Thyroid gland (tissue), 4 donors: ENCODE measurements at regions not wholly inside any gene's neighbourhood (a gene's known extent, or its start where the extent isn't known, plus 50 kb on each side); places are given as distances from the start of the nearest gene placed in this dataset.

Source experiments
- DNase-seq, 2 donors: peaks; one replicate each; pipeline ENCODE4 v3.0.0-alpha.2; 2019
- H3K27ac ChIP-seq, 3 donors: fragments of 200-600 bp; sonication (generic); 1 replicate in 2 of 3; 2 replicates in 1 of 3; pipeline ENCODE4 v1.5.1; 2016 to 2019; ENCODE audit warnings: mild to moderate bottlenecking in 1 of 3, moderate library complexity in 1 of 3
- H3K27me3 ChIP-seq: fragments of 200-600 bp; sonication (generic); one replicate; pipeline ENCODE4 v1.5.1; 2019
- H3K36me3 ChIP-seq, 2 donors: fragments of 200-600 bp; sonication (generic); one replicate each; pipeline ENCODE4 v1.5.1; 2016 to 2019
- H3K4me1 ChIP-seq, 2 donors: fragments of 200-600 bp; sonication (generic); one replicate each; pipeline ENCODE4 v1.5.1; 2017 to 2019
- H3K4me3 ChIP-seq, 3 donors: fragments of 200-600 bp; sonication (generic); replicated peaks in 1 of 3; 1 replicate in 2 of 3; 2 replicates in 1 of 3; pipeline ENCODE4 v1.5.1; 2016; ENCODE audit warnings: mild to moderate bottlenecking in 1 of 3
- H3K9me3 ChIP-seq: fragments of 200-600 bp; sonication (generic); one replicate; pipeline ENCODE4 v1.5.1; 2017
- POLR2A ChIP-seq, 2 donors: fragments of 450-650 bp; IDR thresholded peaks; one replicate each; pipeline ENCODE4 v1.6.1; 2017; ENCODE audit warnings: antibody characterized with exemption in 2 of 2, mild to moderate bottlenecking in 2 of 2, moderate library complexity in 1 of 2
- WGBS, 2 donors: methylation state at CpG; one replicate each; pipeline ENCODE4 v1.1.5; 2017; 5-methylcytosine and 5-hydroxymethylcytosine counted together
- intact Hi-C: fragments of 100-400 bp; cut with DNase I; formaldehyde crosslinking; loops from one replicate; pipeline ENCODE4 v1.15.1; 2023
- TF ChIP-seq, protein P1 (sequence below), 6 experiments: fragments of 200-600 bp in 3 of 6; fragments of 450-650 bp in 3 of 6; sonication (generic) in 3 of 6; IDR thresholded peaks; one replicate each; pipeline ENCODE4 v1.5.1; 2016 to 2019; ENCODE audit warnings: antibody characterized with exemption in 6 of 6, mild to moderate bottlenecking in 2 of 6, inconsistent platforms in 1 of 6, moderate library complexity in 1 of 6

DNA sequence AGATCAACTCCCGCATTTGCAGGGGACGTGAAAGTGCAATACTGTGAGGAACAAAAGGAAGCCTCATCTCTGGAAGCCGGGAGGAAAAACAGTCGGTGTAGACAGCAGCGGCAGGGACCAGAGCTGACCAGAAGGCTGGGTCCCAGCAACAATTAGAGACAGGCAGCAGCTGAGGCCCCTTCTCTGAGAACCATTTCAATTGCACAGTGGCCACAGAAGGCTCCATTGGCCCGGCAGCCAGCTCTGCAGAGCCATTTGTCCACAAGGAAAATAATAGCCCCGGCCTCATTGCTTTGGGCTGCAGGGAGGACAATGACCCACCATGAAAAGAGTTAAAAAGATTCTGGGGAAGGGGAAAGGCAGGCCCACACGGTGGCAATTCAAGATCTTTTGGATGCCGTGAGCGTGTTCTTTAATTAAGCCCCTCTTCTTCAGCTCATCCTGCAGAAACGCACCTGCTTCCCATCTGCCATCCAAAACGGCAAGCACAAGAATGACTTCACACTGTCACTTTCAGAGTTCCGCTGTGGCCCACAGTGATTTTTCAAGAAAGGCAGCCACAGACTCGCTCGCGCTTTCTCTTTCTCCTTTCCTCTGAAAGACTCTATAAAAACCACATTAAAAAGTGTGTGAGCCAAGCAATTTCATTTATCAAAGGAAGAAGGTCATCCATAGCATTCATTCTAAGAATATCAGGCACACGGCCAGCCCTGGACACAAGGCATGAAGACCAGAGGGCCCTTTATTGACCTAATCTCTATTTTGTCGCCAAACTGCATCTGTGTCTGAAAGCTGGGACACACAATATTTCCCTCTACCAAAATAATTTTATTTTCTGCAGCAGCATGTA, 293.6 kb downstream of the SOX11 start:
- Histone ChIP-seq H3K36me3 (no peaks in the 10 kb centered on the region), H3K27ac (no peak overlapping the region), H3K9me3 (no peaks in the 10 kb centered on the region), H3K27me3 (no peaks in the 10 kb centered on the region), H3K4me1 (peaks cover 2 to 8% of the 10 kb centered on the region in 2 donors), H3K4me3 (no peak overlapping the region)
- TF ChIP-seq, protein P1, sequence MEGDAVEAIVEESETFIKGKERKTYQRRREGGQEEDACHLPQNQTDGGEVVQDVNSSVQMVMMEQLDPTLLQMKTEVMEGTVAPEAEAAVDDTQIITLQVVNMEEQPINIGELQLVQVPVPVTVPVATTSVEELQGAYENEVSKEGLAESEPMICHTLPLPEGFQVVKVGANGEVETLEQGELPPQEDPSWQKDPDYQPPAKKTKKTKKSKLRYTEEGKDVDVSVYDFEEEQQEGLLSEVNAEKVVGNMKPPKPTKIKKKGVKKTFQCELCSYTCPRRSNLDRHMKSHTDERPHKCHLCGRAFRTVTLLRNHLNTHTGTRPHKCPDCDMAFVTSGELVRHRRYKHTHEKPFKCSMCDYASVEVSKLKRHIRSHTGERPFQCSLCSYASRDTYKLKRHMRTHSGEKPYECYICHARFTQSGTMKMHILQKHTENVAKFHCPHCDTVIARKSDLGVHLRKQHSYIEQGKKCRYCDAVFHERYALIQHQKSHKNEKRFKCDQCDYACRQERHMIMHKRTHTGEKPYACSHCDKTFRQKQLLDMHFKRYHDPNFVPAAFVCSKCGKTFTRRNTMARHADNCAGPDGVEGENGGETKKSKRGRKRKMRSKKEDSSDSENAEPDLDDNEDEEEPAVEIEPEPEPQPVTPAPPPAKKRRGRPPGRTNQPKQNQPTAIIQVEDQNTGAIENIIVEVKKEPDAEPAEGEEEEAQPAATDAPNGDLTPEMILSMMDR (IDR thresholded peaks at IDR 0.05): no peak
- TF ChIP-seq POLR2A (IDR thresholded peaks at IDR 0.05): no peak
- WGBS, 2 donors: 85 to 92% methylated on average over 17 to 18 of the region's 18 CpGs
- no peak for DNase-seq
- intact Hi-C loops: no loop called here

DNA sequence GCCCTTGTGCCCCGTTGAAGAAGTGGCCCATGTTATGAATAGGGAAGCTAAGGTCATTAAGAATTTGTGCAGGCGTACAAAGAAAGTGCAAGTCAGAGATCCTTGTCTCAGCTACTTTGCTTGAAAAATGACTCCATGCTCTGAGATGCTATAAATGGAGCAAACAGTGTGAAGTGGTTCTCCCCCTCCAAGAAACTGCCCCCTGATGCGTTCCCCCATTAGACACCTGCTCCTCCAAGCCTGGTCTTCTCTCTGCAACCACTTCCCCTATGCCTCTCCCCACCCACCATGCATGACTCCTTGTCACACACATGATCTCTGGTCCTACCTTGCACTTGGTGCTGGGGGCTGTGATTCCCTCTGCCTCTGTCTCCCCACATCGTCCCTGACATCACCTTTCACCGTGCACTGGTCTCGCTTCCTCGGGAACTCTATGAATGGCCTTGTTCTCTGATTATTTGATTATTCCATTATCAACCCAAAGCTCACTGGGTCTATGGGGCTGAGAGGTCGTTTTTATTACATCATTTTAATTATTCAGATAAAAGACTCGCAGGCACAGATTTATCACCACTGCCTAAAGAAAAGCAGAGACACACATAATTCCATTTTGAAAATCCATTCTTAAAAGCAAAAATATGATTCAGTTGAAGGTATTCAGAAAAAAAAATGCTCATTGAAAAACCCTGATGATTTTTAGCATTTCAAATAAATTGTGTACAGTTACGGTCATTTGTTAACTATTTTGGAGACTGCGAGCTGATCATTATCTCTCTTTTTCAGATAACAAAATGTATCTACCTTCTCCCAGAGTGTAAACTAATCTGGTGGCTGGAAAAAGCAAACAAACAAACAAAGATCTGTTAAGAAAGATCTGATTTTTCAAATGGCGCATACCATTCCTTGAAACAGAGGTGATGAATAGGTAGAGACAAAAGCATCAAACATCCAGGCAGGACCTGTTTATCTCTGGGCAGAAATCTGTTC, 294.9 kb downstream of the SOX11 start:
- Histone ChIP-seq H3K9me3 (no peaks in the 10 kb centered on the region), H3K27me3 (no peaks in the 10 kb centered on the region), H3K36me3 (no peaks in the 10 kb centered on the region), H3K4me3 (no peak overlapping the region), H3K27ac (no peak overlapping the region), H3K4me1 (peaks cover 0 to 3% of the 10 kb centered on the region in 2 donors)
- WGBS, 2 donors: 83 to 86% methylated on average over 12 of the region's 12 CpGs
- TF ChIP-seq, protein P1 (IDR thresholded peaks at IDR 0.05): no peak
- DNase-seq: no peak
- intact Hi-C loops: no loop called here

DNA sequence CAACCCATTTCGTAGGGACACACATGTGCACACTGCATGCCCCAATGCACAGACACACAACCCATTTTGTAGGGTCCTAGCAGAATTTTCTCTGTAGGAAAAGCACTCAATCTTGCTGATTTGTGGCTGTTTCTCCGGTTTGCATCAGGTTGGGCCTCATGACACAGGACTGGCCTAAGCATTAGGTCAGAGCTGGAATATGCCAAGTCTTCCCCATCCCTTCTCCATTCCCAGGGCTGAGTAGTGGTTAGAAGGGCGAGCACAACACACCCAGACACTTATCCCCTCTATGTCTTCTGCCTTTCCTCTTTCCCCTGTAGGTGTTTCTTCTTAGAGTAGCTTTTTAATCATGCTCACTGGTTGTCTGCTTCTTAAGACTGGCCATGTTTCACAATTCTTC, 295.9 kb downstream of the SOX11 start:
- no peak for TF ChIP-seq POLR2A (IDR thresholded peaks at IDR 0.05)
- TF ChIP-seq, protein P1 (IDR thresholded peaks at IDR 0.05): no peak
- Histone ChIP-seq H3K27ac (no peak overlapping the region), H3K4me1 (peaks cover 0 to 3% of the 10 kb centered on the region in 2 donors), H3K27me3 (no peaks in the 10 kb centered on the region), H3K36me3 (no peaks in the 10 kb centered on the region), H3K4me3 (no peak overlapping the region), H3K9me3 (no peaks in the 10 kb centered on the region)
- DNase-seq: no peak
- intact Hi-C loops: no loop called here
- WGBS, 2 donors: 86 to 87% methylated on average over 3 of the region's 3 CpGs

DNA sequence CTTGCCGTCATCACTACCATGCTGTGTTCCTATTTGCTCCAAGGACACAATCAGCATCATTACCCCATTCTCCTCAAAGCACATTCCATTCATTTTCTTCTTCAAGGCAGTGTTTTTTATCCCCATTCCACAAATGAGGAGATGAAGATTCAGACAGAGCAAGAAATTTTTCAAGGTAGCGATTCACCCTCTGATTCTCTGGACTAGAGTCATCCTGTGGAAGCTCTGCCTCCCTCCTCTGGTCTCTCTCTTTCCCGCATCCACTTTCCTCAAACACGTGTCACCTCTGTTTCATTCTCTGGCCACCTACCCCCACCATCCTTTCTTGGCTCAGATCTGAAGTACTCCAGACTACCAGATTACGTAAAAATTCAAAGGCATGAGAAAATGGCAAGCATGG, 297.9 kb downstream of the SOX11 start:
- 89 to 95% methylated on average over 5 of the region's 5 CpGs for WGBS, 2 donors
- no peak for DNase-seq
- no peak overlapping the region for H3K27ac ChIP-seq
- H3K4me3 ChIP-seq: no peak overlapping the region
- H3K4me1 ChIP-seq: peaks cover 0 to 3% of the 10 kb centered on the region in 2 donors
- H3K27me3 ChIP-seq: no peaks in the 10 kb centered on the region
- intact Hi-C loops: no loop called here
- no peaks in the 10 kb centered on the region for H3K36me3 ChIP-seq
- TF ChIP-seq, protein P1 (IDR thresholded peaks at IDR 0.05): no peak
- no peak for TF ChIP-seq POLR2A (IDR thresholded peaks at IDR 0.05)
- H3K9me3 ChIP-seq: no peaks in the 10 kb centered on the region
